Effector memory CD4-positive, alpha-beta T cell (primary cell): ENCODE measurements at regions not wholly inside any gene's neighbourhood (a gene's known extent, or its start where the extent isn't known, plus 50 kb on each side); places are given as distances from the start of the nearest gene placed in this dataset.
"Not testable (repeated sequence)": the region's sequence is repeated elsewhere in the genome, so short reads cannot be mapped to it uniquely, and the experiment has no call there.

Source experiments
- DNase-seq, 3 donors: peaks; one replicate each; pipeline ENCODE4 v3.0.0-alpha.2; 2020
- H3K27ac ChIP-seq: 2 replicates; pipeline ENCODE4 v1.7.0; 2013; ENCODE audit warnings: mild to moderate bottlenecking, low read length, moderate library complexity; ENCODE audit not compliant: insufficient read depth, poor library complexity, severe bottlenecking
- H3K27me3 ChIP-seq: replicated peaks from 2 replicates; pipeline ENCODE4 v1.7.0; 2013; ENCODE audit warnings: mild to moderate bottlenecking, low read length; ENCODE audit not compliant: insufficient read depth, control insufficient read depth, poor library complexity, severe bottlenecking
- H3K36me3 ChIP-seq: 2 replicates; pipeline ENCODE4 v1.7.0; 2013; ENCODE audit warnings: mild to moderate bottlenecking, low read length, moderate library complexity; ENCODE audit not compliant: control insufficient read depth, insufficient read depth
- H3K4me1 ChIP-seq: 2 replicates; pipeline ENCODE4 v1.7.0; 2013; ENCODE audit warnings: low read length, mild to moderate bottlenecking; ENCODE audit not compliant: control insufficient read depth, insufficient read depth, poor library complexity, severe bottlenecking
- H3K4me3 ChIP-seq: 2 replicates; pipeline ENCODE4 v1.7.0; 2013; ENCODE audit warnings: low read length, low read depth, mild to moderate bottlenecking; ENCODE audit not compliant: insufficient read depth, poor library complexity, severe bottlenecking
- H3K9me3 ChIP-seq: 2 replicates; pipeline ENCODE4 v1.7.0; 2013; ENCODE audit warnings: mild to moderate bottlenecking, low read length, moderate library complexity; ENCODE audit not compliant: control insufficient read depth

GRCh38 chr3:187805774-187806173, 60.5 kb upstream of the BCL6 start:
- H3K27me3 ChIP-seq, result no peaks in the 10 kb centered on the region
- no peak overlapping the region for H3K4me3 ChIP-seq
- H3K4me1 ChIP-seq, result no peaks in the 10 kb centered on the region
- no peak for DNase-seq
- no peak overlapping the region for H3K27ac ChIP-seq
- no peaks in the 10 kb centered on the region for H3K36me3 ChIP-seq
- no peaks in the 10 kb centered on the region for H3K9me3 ChIP-seq

- Histone ChIP-seq H3K4me1 (no peaks in the 10 kb centered on the region), H3K27me3 (no peaks in the 10 kb centered on the region), H3K27ac (no peak overlapping the region), H3K36me3 (no peaks in the 10 kb centered on the region), H3K4me3 (no peak overlapping the region), H3K9me3 (no peaks in the 10 kb centered on the region)
- DNase-seq, result no peak
Observed at GRCh38 chr3:187807086-187807862, 62.0 kb upstream of the BCL6 start.

- Histone ChIP-seq H3K4me3 (no peak overlapping the region), H3K36me3 (no peaks in the 10 kb centered on the region), H3K4me1 (no peaks in the 10 kb centered on the region), H3K27ac (no peak overlapping the region), H3K27me3 (no peaks in the 10 kb centered on the region), H3K9me3 (no peaks in the 10 kb centered on the region)
- DNase-seq, result no peak
Observed at GRCh38 chr3:187808527-187808895, 63.2 kb upstream of the BCL6 start.

- Histone ChIP-seq H3K4me1 (no peaks in the 10 kb centered on the region), H3K4me3 (no peak overlapping the region), H3K27ac (no peak overlapping the region), H3K9me3 (no peaks in the 10 kb centered on the region), H3K27me3 (no peaks in the 10 kb centered on the region), H3K36me3 (no peaks in the 10 kb centered on the region)
- DNase-seq, result no peak
Observed at GRCh38 chr3:187809612-187809991, 64.3 kb upstream of the BCL6 start.

- H3K9me3 ChIP-seq, result no peaks in the 10 kb centered on the region
- H3K27ac ChIP-seq, result no peak overlapping the region
Observed at GRCh38 chr3:187810021-187810446, 64.8 kb upstream of the BCL6 start.

GRCh38 chr3:187811585-187812250, 66.5 kb upstream of the BCL6 start:
- Histone ChIP-seq H3K27ac (no peak overlapping the region), H3K4me1 (no peaks in the 10 kb centered on the region)
- no peak for DNase-seq

More at GRCh38 chr3:187810021-187810446, 64.8 kb upstream of the BCL6 start:
- Histone ChIP-seq H3K27me3 (no peaks in the 10 kb centered on the region), H3K4me3 (no peak overlapping the region), H3K4me1 (no peaks in the 10 kb centered on the region), H3K36me3 (no peaks in the 10 kb centered on the region)
- no peak for DNase-seq

GRCh38 chr3:187812496-187812895, 67.2 kb upstream of the BCL6 start:
- H3K9me3 ChIP-seq, result no peaks in the 10 kb centered on the region
- no peak overlapping the region for H3K27ac ChIP-seq
- no peaks in the 10 kb centered on the region for H3K36me3 ChIP-seq
- DNase-seq, result no peak
- no peaks in the 10 kb centered on the region for H3K27me3 ChIP-seq
- no peak overlapping the region for H3K4me3 ChIP-seq
- no peaks in the 10 kb centered on the region for H3K4me1 ChIP-seq

More at GRCh38 chr3:187811585-187812250, 66.5 kb upstream of the BCL6 start:
- Histone ChIP-seq H3K27me3 (no peaks in the 10 kb centered on the region), H3K4me3 (no peak overlapping the region), H3K36me3 (no peaks in the 10 kb centered on the region), H3K9me3 (no peaks in the 10 kb centered on the region)

GRCh38 chr3:187813198-187813597, 67.9 kb upstream of the BCL6 start:
- Histone ChIP-seq H3K4me1 (no peaks in the 10 kb centered on the region), H3K9me3 (no peaks in the 10 kb centered on the region), H3K36me3 (no peaks in the 10 kb centered on the region), H3K27ac (no peak overlapping the region), H3K27me3 (no peaks in the 10 kb centered on the region), H3K4me3 (no peak overlapping the region)
- no peak for DNase-seq

DNA sequence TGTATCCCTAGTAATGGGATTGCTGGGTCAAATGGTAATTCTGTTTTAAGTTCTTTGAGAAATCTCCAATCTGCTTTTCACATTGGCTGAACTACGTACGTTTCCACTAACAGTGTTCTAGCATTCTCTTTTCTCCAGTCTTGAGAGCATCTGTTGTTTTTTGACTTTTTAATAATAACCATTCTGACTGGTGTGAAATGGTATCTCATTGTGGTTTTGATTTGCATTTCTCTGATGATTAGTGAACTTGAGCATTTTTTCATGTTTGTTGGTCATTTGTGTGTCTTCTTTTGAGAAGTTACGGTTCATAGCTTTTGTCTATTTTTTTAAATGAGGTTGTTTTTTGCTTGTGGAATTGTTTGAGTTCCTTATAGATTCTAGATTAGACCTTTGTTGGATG, 72.5 kb upstream of the BCL6 start:
- not testable (repeated sequence) for H3K4me1 ChIP-seq, H3K27me3 ChIP-seq, H3K9me3 ChIP-seq, DNase-seq, H3K27ac ChIP-seq, H3K36me3 ChIP-seq, H3K4me3 ChIP-seq

DNA sequence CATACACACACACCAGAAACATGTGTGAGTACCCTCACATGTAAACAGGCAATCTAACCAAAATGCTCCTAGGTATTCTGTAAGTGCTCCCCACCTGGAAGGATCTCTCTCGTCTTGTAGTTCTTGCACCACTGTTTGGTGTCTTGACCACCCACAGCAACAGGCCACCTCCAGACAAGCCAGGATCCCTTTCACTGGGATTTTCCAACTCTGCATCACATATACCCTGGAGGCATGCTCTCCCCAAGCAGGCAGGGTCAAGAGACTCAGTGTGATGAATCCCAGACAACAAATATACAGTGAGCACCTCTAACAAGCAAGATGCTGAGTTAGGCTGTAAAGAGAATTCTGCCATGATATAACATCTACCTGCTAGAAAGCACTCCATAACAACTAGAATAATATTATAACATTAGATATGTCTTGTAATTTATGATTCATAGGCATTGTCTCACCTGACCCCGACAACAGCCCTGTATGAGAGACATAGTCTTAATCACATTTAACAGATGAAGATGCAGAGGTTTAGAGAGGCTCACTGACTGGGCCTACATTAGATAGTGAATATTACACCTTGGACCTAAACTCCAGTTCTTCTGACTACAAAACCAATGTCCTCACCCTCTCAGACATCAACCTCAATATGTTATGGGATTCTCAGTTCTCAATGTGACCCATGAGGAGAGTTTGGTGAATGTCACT, 76.5 kb upstream of the BCL6 start:
- no peak overlapping the region for H3K4me3 ChIP-seq
- DNase-seq, result no peak
- H3K27ac ChIP-seq, result no peak overlapping the region
- H3K27me3 ChIP-seq, result no peaks in the 10 kb centered on the region
- no peaks in the 10 kb centered on the region for H3K36me3 ChIP-seq
- peaks cover 5% of the 10 kb centered on the region for H3K4me1 ChIP-seq
- H3K9me3 ChIP-seq, result no peaks in the 10 kb centered on the region
